HG03565 (cell line): ENCODE measurements at regions not wholly inside any gene's neighbourhood (a gene's known extent, or its start where the extent isn't known, plus 50 kb on each side); places are given as distances from the start of the nearest gene placed in this dataset.
"Not testable (repeated sequence)": the region's sequence is repeated elsewhere in the genome, so short reads cannot be mapped to it uniquely, and the experiment has no call there.

ENCODE experiments used
- ATAC-seq: cut with Tn5 transposase; IDR thresholded peaks from one replicate; pipeline ENCODE4 v1.9.1; 2021; ENCODE audit warnings: mild to moderate bottlenecking, moderate library complexity; ENCODE audit not compliant: unreplicated experiment

GRCh38 chr5:125429498-125429897 lies 683.1 kb upstream of the ZNF608 start:
- ATAC-seq = no peak

DNA sequence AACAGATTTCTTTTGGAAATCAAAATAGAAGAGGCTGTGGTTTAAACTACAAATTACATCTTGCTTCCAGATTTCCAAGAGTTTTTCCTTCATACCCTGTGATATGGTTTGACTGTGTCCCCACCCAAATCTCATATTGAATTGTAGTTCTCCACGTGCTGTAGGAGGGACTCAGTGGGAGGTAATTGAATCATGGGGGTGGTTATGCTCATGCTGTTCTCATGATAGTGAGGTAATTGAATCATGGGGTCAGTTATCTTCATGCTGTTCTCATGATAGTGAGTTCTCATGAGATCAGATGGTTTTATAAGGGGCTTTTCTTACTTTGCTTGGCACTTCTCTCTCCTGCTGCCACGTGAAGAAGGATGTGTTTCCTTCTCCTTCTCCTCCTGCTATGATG lies 687.0 kb upstream of the ZNF608 start:
- no peak for ATAC-seq

DNA sequence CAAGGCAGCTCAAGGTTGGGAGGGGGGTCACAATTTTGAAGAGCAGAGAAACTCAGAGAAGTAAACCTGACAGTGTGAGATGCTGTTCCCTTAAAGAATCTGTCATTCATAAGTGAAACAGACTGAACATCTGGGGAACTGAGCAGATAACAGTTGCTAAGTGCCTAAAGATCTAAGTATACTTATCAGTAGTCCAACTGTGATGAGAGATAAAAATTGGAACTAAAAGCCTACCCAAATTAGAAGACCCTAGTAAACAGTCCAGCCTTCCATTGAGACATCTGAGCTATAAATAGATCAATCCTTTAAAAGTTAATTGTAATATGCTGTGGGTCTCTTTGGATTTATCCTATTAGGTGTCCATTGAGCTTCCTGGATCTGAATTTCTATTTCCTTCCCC lies 692.8 kb upstream of the ZNF608 start:
- ATAC-seq = no peak

GRCh38 chr5:125440905-125441304 lies 694.5 kb upstream of the ZNF608 start:
- ATAC-seq = no peak

DNA sequence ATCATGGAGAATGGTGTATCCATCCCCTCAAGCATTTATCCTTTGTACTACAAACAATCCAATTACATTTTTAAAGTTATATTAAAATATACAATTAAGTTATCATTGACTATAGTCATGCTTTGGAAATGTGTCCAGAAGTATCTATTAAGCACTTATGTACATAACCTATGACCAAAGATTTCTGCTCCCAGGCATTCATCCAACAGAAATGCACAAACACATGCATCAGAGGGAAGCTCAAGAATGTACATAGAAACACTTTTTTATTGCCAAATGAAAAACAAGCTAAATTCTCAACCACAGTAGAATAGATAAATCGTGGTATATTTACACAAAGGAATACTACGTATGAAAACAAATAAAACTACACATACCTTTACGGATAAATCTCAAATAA lies 700.5 kb upstream of the ZNF608 start:
- ATAC-seq = no peak

DNA sequence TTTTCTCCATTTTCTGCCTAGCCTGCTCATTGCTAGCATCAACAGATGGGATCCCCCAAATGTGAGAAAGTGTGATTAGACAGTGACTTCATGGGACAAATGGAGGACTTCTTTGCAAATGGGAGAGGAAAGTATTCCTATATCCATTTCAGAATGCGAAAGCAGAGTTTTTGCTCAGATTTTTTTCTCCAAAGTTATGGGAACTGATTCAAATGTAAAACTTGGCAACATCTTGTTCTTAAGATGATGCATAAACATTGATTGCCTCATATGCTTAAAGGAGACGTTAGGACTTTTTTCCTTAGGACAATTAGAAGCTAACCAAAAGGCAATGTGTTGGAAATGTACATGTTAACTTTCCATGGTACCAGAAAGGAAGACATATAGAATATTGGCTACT lies 704.3 kb upstream of the ZNF608 start:
- ATAC-seq = no peak

DNA sequence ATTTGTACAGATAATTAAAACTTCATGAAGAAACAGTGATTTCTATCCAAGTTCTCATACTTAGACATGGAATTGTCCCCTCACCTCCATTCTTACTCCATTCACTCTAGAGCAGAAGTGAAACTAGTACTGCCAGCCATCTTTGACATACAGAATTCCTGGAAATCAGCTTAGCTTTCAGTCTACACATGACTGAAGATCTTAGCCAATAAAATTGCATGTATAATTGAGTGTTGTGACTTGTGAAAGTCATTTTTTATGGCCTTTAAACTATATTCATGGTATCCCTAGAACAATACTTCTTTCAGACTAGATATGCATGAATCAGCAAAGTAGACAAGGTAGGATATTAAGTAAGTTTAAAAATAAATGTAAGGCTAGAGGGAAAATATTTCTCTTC lies 705.2 kb upstream of the ZNF608 start:
- ATAC-seq = no peak

DNA sequence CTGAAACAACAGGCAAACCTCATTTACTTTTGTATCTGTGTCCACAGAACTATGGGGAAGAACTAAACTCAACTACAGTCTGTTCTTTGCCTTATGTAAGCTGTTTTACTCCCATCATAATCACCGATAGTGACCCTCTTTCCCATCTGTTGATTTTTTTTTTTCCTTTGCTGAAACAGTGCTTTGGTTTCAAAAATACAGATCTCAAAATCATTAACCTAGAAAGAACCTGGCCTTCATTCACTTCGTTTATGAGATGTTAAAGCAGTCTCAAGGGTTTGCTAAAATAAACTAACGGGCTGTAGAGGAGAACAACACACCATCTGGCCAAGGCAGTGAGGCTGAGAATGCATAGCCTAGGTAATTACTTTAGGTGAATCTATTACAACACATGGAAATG lies 706.6 kb upstream of the ZNF608 start:
- ATAC-seq = no peak

DNA sequence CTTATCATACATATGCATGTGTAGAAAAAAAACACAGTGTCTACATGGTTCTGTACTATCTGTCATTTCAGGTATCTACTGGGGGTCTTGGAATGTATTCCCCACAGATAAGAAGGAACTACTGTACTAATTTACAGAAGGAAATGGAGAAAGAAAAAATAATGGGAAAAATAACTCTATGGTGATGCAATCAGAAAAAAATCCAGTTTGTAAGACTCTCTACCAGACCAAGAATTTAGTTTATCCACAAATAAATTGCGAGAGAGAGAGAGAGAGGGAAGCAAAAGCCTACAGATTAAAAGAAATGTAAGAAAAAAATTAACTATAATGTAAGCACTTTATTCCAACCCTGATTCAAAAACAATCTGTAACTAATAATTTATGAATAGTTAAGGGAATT lies 708.6 kb upstream of the ZNF608 start:
- ATAC-seq = no peak

DNA sequence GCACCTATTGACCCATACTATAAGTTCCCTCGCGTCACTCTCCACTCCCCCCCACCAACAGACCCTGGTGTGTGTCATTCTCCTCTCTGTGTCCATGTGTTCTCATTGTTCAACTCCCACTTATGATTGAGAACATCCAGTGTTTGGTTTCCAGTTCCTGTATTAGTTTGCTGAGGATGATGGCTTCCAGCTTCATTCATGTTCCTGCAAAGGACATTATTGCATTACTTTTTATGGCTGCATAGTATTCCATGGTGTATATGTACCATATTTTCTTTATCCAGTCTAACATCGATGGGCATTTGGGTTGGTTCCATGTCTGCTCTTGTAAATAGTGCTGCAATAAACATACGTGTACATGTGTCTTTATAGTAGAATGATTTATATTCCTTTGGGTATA lies 709.6 kb upstream of the ZNF608 start:
- not testable (repeated sequence) for ATAC-seq

DNA sequence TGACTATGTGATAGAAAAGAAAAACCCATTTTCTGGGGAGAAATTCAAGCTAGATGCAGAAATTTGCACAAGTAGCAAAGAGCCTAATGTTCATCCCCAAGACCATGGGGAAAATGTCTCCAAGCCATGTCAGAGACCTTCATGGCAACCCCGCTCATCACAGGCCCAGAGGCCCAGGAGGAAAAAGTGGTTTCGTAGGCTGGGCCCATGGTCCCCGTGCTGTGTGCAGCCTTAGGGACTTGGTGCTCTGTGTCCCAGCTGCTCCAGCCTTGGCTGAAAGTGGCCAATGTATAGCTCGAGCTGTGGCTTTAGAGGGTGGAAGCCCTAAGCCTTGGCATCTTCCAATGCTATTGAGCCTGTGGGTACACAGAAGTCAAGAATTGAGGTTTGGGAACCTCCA lies 711.2 kb upstream of the ZNF608 start:
- no peak for ATAC-seq

GRCh38 chr5:125458949-125459348 lies 712.5 kb upstream of the ZNF608 start:
- ATAC-seq = not testable (repeated sequence)

DNA sequence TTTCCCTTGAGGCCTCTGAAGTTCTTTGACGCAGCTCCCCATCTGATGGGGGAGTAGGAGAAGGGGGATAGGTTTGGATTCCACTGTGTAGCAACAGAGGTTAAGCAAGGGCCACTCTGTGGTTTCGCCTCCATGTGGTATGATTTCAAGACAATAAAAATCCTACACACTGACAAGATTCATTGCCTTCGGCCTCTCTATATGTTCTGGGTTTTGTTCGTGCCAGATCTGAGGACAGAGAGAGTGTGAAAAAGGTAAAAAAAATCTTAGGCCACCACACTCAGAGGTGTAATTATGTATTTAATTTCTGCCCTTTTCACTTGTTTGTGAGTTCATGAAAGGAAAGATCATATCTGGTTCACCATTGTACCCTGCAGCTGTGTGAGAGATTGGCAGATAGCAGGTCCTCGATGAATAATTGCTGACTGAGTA lies 715.2 kb upstream of the ZNF608 start:
- ATAC-seq = no peak

GRCh38 chr5:125463466-125464092 lies 717.1 kb upstream of the ZNF608 start:
- no peak for ATAC-seq

- no peak for ATAC-seq
Observed at GRCh38 chr5:125464847-125465432, 718.5 kb upstream of the ZNF608 start.

GRCh38 chr5:125465703-125466102 lies 719.3 kb upstream of the ZNF608 start:
- ATAC-seq = no peak

GRCh38 chr5:125467222-125467621 lies 720.8 kb upstream of the ZNF608 start:
- no peak for ATAC-seq

GRCh38 chr5:125470280-125470902 lies 724.0 kb upstream of the ZNF608 start:
- ATAC-seq = no peak

GRCh38 chr5:125476901-125477585 lies 730.6 kb upstream of the ZNF608 start:
- ATAC-seq = no peak

DNA sequence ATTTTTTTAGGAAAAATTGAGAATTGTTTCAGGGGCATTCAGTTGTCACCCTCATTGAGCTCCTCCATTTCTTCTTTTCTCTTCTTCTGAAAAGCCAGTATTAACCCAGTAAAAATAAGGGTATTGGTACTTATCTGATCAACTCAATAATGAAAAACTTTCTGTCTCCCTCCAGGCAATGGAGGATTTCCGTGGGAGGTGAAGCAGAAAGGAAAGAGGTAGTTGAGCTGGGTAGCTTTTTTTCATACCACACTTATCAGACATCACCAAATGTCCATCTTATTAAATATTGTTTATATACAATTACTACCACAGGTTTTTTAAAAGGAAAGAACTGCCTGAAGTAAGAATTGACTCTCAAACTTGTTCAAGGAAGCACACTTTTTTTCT lies 731.1 kb upstream of the ZNF608 start:
- ATAC-seq = no peak

GRCh38 chr5:125478599-125478998 lies 732.2 kb upstream of the ZNF608 start:
- ATAC-seq = no peak

DNA sequence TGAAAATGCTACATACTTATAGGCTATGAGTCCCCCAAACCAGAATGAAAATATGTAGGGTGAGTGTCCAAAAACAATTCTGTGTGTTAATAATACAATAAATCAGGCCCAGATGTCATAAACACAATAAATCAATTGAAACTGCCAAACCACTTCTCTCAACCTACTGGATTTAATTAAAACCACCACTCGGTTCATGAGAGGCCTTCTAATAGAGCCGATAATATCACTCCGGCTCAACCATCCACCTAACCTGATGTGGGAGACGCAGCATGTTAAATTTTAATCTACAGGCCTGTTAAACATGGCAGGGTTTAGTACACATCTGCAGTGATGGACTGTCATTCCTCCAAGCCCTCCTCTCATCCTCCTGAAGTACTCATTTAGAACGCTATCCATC lies 734.5 kb upstream of the ZNF608 start:
- no peak for ATAC-seq
